ENCODE measurements at regions not wholly inside any gene's neighbourhood (a gene's known extent, or its start where the extent isn't known, plus 50 kb on each side); places are given as distances from the start of the nearest gene placed in this dataset.
"Not testable (repeated sequence)": the region's sequence is repeated elsewhere in the genome, so short reads cannot be mapped to it uniquely, and the experiment has no call there.

DNA sequence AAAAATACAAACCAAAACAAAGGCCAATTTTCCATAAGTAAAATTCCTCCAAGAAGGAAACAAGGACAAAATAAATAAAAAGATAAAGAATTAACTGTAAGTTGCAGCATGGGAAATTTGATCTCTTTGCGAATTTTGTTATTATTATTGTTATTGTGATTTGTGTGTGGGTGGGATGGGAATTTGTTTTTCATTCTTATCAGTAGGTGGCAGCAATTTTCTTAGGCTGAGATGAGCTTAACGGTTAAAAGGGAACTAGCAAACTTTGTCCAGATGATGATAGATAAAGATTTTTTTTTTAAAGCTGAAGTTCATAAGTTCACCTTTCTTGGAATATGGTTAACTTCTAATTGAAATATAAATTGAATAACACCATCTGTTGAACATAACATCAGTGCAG, 83.2 kb upstream of the IL1RAPL2 start:
- H3K4me3 ChIP-seq (ENCODE audit: low read depth, low read length), result no peak overlapping the region
- DNase-seq (ENCODE audit: low read depth), result peak; percentile 4
- TF ChIP-seq MAX (IDR thresholded peaks at IDR 0.05; ENCODE audit: low read depth, low read length) (no peak), POLR2A (IDR thresholded peaks at IDR 0.05; ENCODE audit: extremely low read depth, insufficient read length) (no peak), CTCF (IDR thresholded peaks at IDR 0.05; ENCODE audit: low read depth, low read length) (no peak), MYC (IDR thresholded peaks at IDR 0.05; ENCODE audit: low read depth, low read length) (no peak)

DNA sequence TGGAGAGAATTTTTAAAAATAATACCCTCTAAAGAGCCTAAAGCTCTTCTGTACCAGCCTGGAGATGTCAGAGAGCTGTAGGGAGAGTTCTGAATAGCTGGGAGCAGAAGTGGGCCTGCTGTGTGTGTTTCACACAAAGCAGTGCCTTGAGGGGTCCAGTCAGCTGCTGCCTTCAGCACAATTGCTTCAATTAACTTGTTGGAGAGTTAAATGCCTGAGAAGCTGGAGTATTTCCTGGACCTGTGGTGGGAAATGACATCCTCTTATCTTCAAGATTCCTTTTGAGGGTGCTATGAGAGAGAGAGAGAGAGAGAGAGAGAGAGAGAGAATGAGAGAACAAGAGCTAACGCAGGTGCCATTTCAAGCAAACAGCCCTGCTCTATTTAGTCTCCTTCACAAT, 96.2 kb upstream of the IL1RAPL2 start:
- no peak for DNase-seq (ENCODE audit: low read depth)
- no peak overlapping the region for H3K4me3 ChIP-seq (ENCODE audit: low read depth, low read length)
- TF ChIP-seq MAX (IDR thresholded peaks at IDR 0.05; ENCODE audit: low read depth, low read length), result no peak
- TF ChIP-seq CTCF (IDR thresholded peaks at IDR 0.05; ENCODE audit: low read depth, low read length), result no peak
- no peak for TF ChIP-seq POLR2A (IDR thresholded peaks at IDR 0.05; ENCODE audit: extremely low read depth, insufficient read length)
- TF ChIP-seq MYC (IDR thresholded peaks at IDR 0.05; ENCODE audit: low read depth, low read length), result no peak

GRCh38 chrX:104459796-104460195, 106.2 kb upstream of the IL1RAPL2 start:
- no peak for DNase-seq (ENCODE audit: low read depth)
- no peak overlapping the region for H3K4me3 ChIP-seq (ENCODE audit: low read depth, low read length)
- TF ChIP-seq MAX (IDR thresholded peaks at IDR 0.05; ENCODE audit: low read depth, low read length) (no peak), CTCF (IDR thresholded peaks at IDR 0.05; ENCODE audit: low read depth, low read length) (no peak)

DNA sequence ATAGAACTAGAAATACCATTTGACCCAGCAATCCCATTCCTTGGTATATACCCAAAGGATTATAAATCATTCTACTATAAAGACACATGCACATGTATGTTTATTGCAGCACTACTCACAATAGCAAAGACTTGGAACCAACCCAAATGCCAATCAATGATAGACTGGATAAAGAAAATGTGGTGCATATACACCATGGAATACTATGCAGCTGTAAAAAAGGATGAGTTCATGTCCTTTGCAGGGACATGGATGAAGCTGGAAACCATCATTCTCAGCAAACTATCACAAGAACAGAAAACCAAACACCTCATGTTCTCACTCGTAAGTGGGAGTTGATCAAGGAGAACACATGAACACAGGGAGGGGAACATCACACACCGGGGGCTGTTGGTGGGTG, 108.9 kb upstream of the IL1RAPL2 start:
- H3K4me3 ChIP-seq (ENCODE audit: low read depth, low read length); DNase-seq (ENCODE audit: low read depth): not testable (repeated sequence)

GRCh38 chrX:104450316-104450715, 115.7 kb upstream of the IL1RAPL2 start:
- H3K4me3 ChIP-seq (ENCODE audit: low read depth, low read length), result no peak overlapping the region
- TF ChIP-seq CTCF (IDR thresholded peaks at IDR 0.05; ENCODE audit: low read depth, low read length), result no peak
- TF ChIP-seq POLR2A (IDR thresholded peaks at IDR 0.05; ENCODE audit: extremely low read depth, insufficient read length), result no peak
- no peak for DNase-seq (ENCODE audit: low read depth)

- H3K4me3 ChIP-seq (ENCODE audit: low read depth, low read length), result no peak overlapping the region
- no peak for DNase-seq (ENCODE audit: low read depth)
- TF ChIP-seq MAX (IDR thresholded peaks at IDR 0.05; ENCODE audit: low read depth, low read length), result no peak
- no peak for TF ChIP-seq CTCF (IDR thresholded peaks at IDR 0.05; ENCODE audit: low read depth, low read length)
- TF ChIP-seq POLR2A (IDR thresholded peaks at IDR 0.05; ENCODE audit: extremely low read depth, insufficient read length), result no peak
- TF ChIP-seq MYC (IDR thresholded peaks at IDR 0.05; ENCODE audit: low read depth, low read length), result no peak
These were observed 120.4 kb upstream of the IL1RAPL2 start for GRCh38 chrX:104445591-104445990.

Measured in NB4 (cell line).